Chondrocyte (in vitro differentiated cells): ENCODE measurements at regions not wholly inside any gene's neighbourhood (a gene's known extent, or its start where the extent isn't known, plus 50 kb on each side); places are given as distances from the start of the nearest gene placed in this dataset.

ENCODE experiments used
- DNase-seq: peaks from one replicate; pipeline ENCODE4 v3.0.0; 2021; ENCODE audit warnings: mixed read lengths, low spot score
- H3K27ac Mint-ChIP-seq: one replicate; pipeline ENCODE4 v1.8.0; 2021; ENCODE audit warnings: mild to moderate bottlenecking, moderate library complexity, mixed read lengths; ENCODE audit not compliant: unreplicated experiment
- H3K27me3 Mint-ChIP-seq: 2 replicates; pipeline ENCODE4 v1.8.0; 2021; ENCODE audit warnings: low read depth, mixed read lengths
- H3K36me3 Mint-ChIP-seq: 2 replicates; pipeline ENCODE4 v1.8.0; 2021; ENCODE audit warnings: low read depth, mixed read lengths
- H3K4me1 Mint-ChIP-seq: 2 replicates; pipeline ENCODE4 v1.8.0; 2021; ENCODE audit warnings: low read depth, mild to moderate bottlenecking, mixed read lengths
- H3K4me3 Mint-ChIP-seq: one replicate; pipeline ENCODE4 v1.8.0; 2021; ENCODE audit warnings: mild to moderate bottlenecking, moderate library complexity, mixed read lengths; ENCODE audit not compliant: unreplicated experiment
- H3K9me3 Mint-ChIP-seq: 2 replicates; pipeline ENCODE4 v1.8.0; 2021; ENCODE audit warnings: low read depth, mixed read lengths
- TF ChIP-seq, protein P1 (sequence below): fragments of 200-600 bp; sonication (generic); IDR thresholded peaks from 2 replicates; pipeline ENCODE4 v1.5.0; 2021; ENCODE audit warnings: antibody characterized with exemption, mild to moderate bottlenecking, moderate library complexity

DNA sequence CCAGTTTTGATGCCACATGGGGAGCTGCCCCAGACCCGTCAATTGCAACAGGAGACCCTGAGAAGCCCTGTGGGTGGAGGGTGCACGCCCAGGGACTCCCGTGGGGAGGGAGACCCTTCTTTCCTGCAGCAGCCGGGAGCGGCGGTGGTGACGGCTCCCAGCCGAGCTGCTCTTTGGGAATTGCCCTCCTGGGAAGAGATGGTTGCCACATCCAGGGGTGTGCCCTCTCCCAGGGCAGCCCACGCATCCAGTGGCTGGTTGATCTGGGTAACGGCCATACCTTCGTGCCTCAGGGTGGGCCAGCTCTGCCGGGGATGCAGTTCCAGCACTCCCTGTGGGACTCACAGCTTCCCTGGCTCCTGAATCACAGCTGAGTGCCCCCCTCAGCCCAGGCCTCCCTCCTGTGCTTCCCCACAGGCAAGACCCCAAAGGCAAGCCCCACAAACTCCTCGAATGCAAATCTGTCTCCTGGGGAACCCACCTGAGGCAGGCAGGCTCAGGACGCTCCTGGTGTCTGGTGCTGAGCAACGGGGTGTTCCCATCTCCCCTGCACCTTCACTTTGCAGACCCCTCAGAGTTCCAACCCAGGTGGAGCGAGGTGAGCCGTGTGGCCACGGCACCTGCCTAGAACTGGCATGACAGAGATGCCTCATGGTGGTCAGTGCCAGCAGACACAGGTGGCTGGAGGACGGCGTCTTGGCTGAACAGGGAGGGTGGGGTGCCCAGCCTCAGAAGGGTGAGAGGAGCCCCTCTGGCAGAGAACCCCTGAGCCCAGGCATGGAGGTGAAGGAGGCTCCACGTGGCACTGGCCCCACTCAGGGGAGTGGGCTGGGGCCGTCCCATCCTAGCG lies 1027.4 kb downstream of the BRD1 start:
- H3K27ac Mint-ChIP-seq = no peak overlapping the region
- no peak for DNase-seq

DNA sequence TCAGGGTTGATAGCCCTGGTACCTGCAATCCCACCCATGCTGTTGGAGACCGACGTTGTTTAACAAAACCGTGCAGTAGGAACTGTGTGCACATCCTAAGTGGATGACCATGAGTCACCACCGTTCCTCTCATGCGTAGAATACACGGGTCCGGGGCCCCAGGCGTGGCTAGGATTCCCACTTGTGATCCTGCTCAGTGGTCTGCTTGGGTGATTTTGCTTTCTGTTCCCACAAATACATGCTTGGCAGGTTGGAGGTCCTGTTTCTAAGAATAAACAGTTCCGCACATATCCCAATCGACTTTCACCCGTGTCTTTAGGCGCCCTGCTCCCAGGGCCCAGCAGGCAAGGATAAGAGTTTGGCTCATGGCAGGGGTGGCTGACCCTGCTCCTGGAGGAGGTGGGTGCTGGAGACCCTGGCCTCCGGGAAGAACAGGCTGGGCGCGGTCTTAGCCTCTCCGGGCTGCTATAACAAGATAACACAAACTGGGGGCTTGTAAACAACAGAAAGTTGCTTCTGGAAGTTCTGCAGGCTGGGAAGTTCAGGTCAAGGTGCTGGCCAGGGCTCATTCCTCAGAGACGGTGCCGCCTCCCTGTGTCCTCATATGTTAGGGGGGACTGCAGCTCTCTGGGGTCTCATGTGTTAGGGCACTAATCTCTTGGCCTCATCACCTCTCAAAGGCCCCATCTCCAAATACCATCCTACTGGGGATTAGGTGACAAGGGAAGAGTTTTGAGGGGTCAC lies 1028.3 kb downstream of the BRD1 start:
- Mint-ChIP-seq H3K27ac (no peak overlapping the region), H3K27me3 (no peaks in the 10 kb centered on the region), H3K36me3 (no peaks in the 10 kb centered on the region), H3K9me3 (peaks cover under 1% of the 10 kb centered on the region), H3K4me3 (no peak overlapping the region), H3K4me1 (peaks cover 8% of the 10 kb centered on the region)
- TF ChIP-seq, protein P1, sequence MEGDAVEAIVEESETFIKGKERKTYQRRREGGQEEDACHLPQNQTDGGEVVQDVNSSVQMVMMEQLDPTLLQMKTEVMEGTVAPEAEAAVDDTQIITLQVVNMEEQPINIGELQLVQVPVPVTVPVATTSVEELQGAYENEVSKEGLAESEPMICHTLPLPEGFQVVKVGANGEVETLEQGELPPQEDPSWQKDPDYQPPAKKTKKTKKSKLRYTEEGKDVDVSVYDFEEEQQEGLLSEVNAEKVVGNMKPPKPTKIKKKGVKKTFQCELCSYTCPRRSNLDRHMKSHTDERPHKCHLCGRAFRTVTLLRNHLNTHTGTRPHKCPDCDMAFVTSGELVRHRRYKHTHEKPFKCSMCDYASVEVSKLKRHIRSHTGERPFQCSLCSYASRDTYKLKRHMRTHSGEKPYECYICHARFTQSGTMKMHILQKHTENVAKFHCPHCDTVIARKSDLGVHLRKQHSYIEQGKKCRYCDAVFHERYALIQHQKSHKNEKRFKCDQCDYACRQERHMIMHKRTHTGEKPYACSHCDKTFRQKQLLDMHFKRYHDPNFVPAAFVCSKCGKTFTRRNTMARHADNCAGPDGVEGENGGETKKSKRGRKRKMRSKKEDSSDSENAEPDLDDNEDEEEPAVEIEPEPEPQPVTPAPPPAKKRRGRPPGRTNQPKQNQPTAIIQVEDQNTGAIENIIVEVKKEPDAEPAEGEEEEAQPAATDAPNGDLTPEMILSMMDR = no peak
- DNase-seq = no peak

More for the DNA sequence above, 1027.4 kb downstream of the BRD1 start:
- peaks cover 8% of the 10 kb centered on the region for H3K4me1 Mint-ChIP-seq
- TF ChIP-seq, protein P1 = no peak
- no peaks in the 10 kb centered on the region for H3K9me3 Mint-ChIP-seq
- no peak overlapping the region for H3K4me3 Mint-ChIP-seq
- no peaks in the 10 kb centered on the region for H3K36me3 Mint-ChIP-seq
- no peaks in the 10 kb centered on the region for H3K27me3 Mint-ChIP-seq

DNA sequence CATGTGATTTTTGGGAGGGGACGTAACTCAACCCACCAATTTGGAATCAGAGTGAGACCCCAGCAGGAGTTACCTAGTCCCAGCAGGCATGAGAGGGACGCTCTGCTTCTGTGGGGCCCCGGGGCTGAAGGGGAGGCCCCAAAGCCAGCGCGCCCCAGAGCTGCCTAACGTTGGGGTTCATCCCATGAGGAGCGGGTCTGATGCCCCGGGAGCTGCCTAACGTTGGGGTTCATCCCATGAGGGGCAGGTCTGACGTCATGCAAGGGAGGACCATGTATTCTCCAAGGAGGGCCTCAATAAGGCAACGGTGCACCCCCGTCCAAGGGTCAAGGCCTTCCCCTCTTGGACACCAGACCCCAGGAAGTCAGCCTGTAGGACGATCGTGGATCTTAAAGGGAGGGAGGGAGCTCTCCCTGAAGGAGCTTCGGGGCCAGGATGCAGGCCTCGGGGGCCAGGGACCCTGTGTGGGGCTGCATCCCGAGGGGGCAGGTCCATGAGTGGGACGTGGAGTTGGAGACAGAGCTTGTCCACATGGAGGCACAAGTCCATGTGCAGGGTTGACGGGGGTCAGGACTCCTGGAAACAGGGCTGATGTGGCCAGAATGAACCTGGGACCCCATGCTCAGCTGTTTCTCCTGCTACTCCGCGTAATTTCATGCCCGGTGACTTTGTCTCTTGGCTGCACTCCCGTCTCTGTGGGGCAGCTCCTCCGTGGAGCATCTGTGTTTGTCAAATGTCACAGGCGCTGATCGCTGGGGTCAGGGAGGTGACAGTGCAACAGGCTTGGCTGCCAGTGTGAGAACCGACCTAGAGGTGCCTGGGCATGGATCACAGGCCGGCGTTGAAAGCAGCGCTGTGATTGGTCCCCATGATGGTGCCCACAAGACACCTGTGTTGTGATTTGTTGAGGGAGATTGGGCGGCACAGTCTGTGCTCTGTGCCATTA lies 1029.1 kb downstream of the BRD1 start:
- H3K27me3 Mint-ChIP-seq = no peaks in the 10 kb centered on the region
- H3K4me1 Mint-ChIP-seq = peaks cover 8% of the 10 kb centered on the region
- no peak overlapping the region for H3K27ac Mint-ChIP-seq

DNA sequence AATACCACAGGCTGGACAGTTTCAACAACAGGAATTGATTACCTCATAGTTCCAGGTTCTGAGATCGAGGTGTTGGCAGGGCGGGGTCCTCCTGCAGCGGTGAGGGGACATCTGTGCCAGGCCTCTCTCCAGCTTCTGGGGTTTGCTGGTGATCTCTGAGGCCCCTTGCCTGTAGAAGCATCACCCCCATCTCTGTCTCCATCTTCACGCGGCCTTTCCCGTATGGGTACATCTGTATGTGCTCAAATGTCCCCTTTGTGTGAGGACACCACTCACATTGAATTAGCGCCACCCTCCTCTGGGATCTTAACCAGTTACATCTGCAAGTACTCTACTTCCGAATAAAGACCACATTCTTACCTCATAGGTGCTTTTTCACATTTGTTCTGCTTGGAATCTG lies 1029.9 kb downstream of the BRD1 start:
- H3K36me3 Mint-ChIP-seq = no peaks in the 10 kb centered on the region
- TF ChIP-seq, protein P1 = no peak
- DNase-seq = no peak
- H3K9me3 Mint-ChIP-seq = peaks cover 6% of the 10 kb centered on the region
- no peak overlapping the region for H3K4me3 Mint-ChIP-seq
- no peak overlapping the region for H3K27ac Mint-ChIP-seq
- peaks cover 8% of the 10 kb centered on the region for H3K4me1 Mint-ChIP-seq
- H3K27me3 Mint-ChIP-seq = no peaks in the 10 kb centered on the region

More for the DNA sequence above, 1029.1 kb downstream of the BRD1 start:
- Mint-ChIP-seq H3K9me3 (peaks cover 4% of the 10 kb centered on the region), H3K4me3 (no peak overlapping the region), H3K36me3 (no peaks in the 10 kb centered on the region)
- TF ChIP-seq, protein P1 = no peak
- no peak for DNase-seq
